ENCODE measurements at regions not wholly inside any gene's neighbourhood (a gene's known extent, or its start where the extent isn't known, plus 50 kb on each side); places are given as distances from the start of the nearest gene placed in this dataset.

GRCh38 chr2:228649447-228649846 lies 468.0 kb upstream of the SPHKAP start:
- Histone ChIP-seq H2AK5ac (ENCODE audit: low read length, severe bottlenecking) (no peak overlapping the region), H3K27ac (ENCODE audit: low read length, poor library complexity, severe bottlenecking) (no peak overlapping the region), H3K14ac (ENCODE audit: low read length in 2 of 2) (no peak overlapping the region), H3K18ac (ENCODE audit: low read depth in 1 of 2, low read length in 2 of 2) (no peak overlapping the region), H2AFZ (ENCODE audit: low read depth, low read length) (no peak overlapping the region), H2BK15ac (ENCODE audit: low read depth, poor library complexity, severe bottlenecking) (no peak overlapping the region), H3K4me2 (ENCODE audit: low read length, poor library complexity, severe bottlenecking) (no peak overlapping the region), H3K4me1 (ENCODE audit: control insufficient read depth, insufficient read depth, low read depth, low read length) (no peaks in the 10 kb centered on the region), H3K79me1 (replicated peaks; ENCODE audit: low read length, poor library complexity, severe bottlenecking) (no peaks in the 10 kb centered on the region), H3K4me3 (ENCODE audit: insufficient read depth in 1 of 2, low read depth in 1 of 2, low read length in 2 of 2) (no peak overlapping the region), H3K9ac (ENCODE audit: low read length) (no peak overlapping the region), H3K36me3 (ENCODE audit: control insufficient read depth in 1 of 2, insufficient read depth in 2 of 2, low read depth in 1 of 2, low read length in 2 of 2) (no peaks in the 10 kb centered on the region), H2BK120ac (ENCODE audit: low read depth, low read length) (no peak overlapping the region), H3K9me3 (ENCODE audit: control insufficient read depth, low read length) (no peaks in the 10 kb centered on the region), H3K27me3 (ENCODE audit: control insufficient read depth in 1 of 2, insufficient read depth in 1 of 2, low read length in 2 of 2) (no peaks in the 10 kb centered on the region), H3K23ac (ENCODE audit: low read length in 2 of 2) (no peak overlapping the region), H3K4ac (ENCODE audit: low read depth in 1 of 2, low read length in 2 of 2) (no peak overlapping the region), H2BK5ac (ENCODE audit: low read depth, low read length, poor library complexity, severe bottlenecking) (no peak overlapping the region), H2BK12ac (ENCODE audit: low read length in 2 of 2) (no peak overlapping the region), H4K91ac (ENCODE audit: low read length) (no peak overlapping the region), H4K8ac (ENCODE audit: low read length) (no peak overlapping the region)
- DNase-seq, result no peak
- WGBS, result 94% methylated on average over 1 of the region's 2 CpGs

GRCh38 chr2:228648541-228648940 lies 467.1 kb upstream of the SPHKAP start:
- Histone ChIP-seq H3K4ac (ENCODE audit: low read depth in 1 of 2, low read length in 2 of 2) (no peak overlapping the region), H3K79me1 (replicated peaks; ENCODE audit: low read length, poor library complexity, severe bottlenecking) (no peaks in the 10 kb centered on the region), H3K36me3 (ENCODE audit: control insufficient read depth in 1 of 2, insufficient read depth in 2 of 2, low read depth in 1 of 2, low read length in 2 of 2) (no peaks in the 10 kb centered on the region), H4K8ac (ENCODE audit: low read length) (no peak overlapping the region), H4K91ac (ENCODE audit: low read length) (no peak overlapping the region), H3K4me2 (ENCODE audit: low read length, poor library complexity, severe bottlenecking) (no peak overlapping the region), H3K27ac (ENCODE audit: low read length, poor library complexity, severe bottlenecking) (no peak overlapping the region), H2BK15ac (ENCODE audit: low read depth, poor library complexity, severe bottlenecking) (no peak overlapping the region), H3K14ac (ENCODE audit: low read length in 2 of 2) (no peak overlapping the region), H3K4me3 (ENCODE audit: insufficient read depth in 1 of 2, low read depth in 1 of 2, low read length in 2 of 2) (no peak overlapping the region), H2AK5ac (ENCODE audit: low read length, severe bottlenecking) (no peak overlapping the region), H2BK12ac (ENCODE audit: low read length in 2 of 2) (no peak overlapping the region), H3K9ac (ENCODE audit: low read length) (no peak overlapping the region), H3K23ac (ENCODE audit: low read length in 2 of 2) (no peak overlapping the region), H2AFZ (ENCODE audit: low read depth, low read length) (no peak overlapping the region), H3K4me1 (ENCODE audit: control insufficient read depth, insufficient read depth, low read depth, low read length) (no peaks in the 10 kb centered on the region), H3K27me3 (ENCODE audit: control insufficient read depth in 1 of 2, insufficient read depth in 1 of 2, low read length in 2 of 2) (no peaks in the 10 kb centered on the region), H3K9me3 (ENCODE audit: control insufficient read depth, low read length) (no peaks in the 10 kb centered on the region), H2BK5ac (ENCODE audit: low read depth, low read length, poor library complexity, severe bottlenecking) (no peak overlapping the region), H2BK120ac (ENCODE audit: low read depth, low read length) (no peak overlapping the region), H3K18ac (ENCODE audit: low read depth in 1 of 2, low read length in 2 of 2) (no peak overlapping the region)
- DNase-seq, result no peak
- WGBS, result 93% methylated on average over 2 of the region's 2 CpGs

DNA sequence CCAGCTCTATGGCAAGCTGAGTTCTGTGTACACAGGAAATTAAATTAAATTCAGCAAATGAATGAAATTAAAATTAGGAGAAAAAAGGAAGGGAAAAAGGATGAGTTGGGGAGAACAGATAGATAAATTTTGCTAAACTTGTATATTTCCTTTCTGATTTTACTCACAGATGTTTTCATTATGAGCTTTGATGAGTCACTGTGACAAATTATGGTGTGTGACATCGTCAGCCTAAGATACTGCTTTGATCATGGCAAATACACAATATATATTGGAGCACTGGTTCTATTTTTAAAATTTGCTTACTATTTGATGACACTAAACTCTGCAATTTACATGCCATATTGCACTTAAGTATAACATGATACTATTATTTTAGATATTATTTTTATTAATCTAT lies 464.6 kb upstream of the SPHKAP start:
- no peak overlapping the region for H2BK15ac ChIP-seq (ENCODE audit: low read depth, poor library complexity, severe bottlenecking)
- H3K4ac ChIP-seq (ENCODE audit: low read depth in 1 of 2, low read length in 2 of 2), result no peak overlapping the region
- no peaks in the 10 kb centered on the region for H3K27me3 ChIP-seq (ENCODE audit: control insufficient read depth in 1 of 2, insufficient read depth in 1 of 2, low read length in 2 of 2)
- H3K14ac ChIP-seq (ENCODE audit: low read length in 2 of 2), result no peak overlapping the region
- no peak overlapping the region for H2AK5ac ChIP-seq (ENCODE audit: low read length, severe bottlenecking)
- no peak overlapping the region for H2AFZ ChIP-seq (ENCODE audit: low read depth, low read length)
- no peak overlapping the region for H4K8ac ChIP-seq (ENCODE audit: low read length)
- no peak overlapping the region for H2BK120ac ChIP-seq (ENCODE audit: low read depth, low read length)
- WGBS, result no CpG with 5 or more reads among the region's 1 CpG
- H3K27ac ChIP-seq (ENCODE audit: low read length, poor library complexity, severe bottlenecking), result no peak overlapping the region
- H3K4me3 ChIP-seq (ENCODE audit: insufficient read depth in 1 of 2, low read depth in 1 of 2, low read length in 2 of 2), result no peak overlapping the region
- H4K91ac ChIP-seq (ENCODE audit: low read length), result no peak overlapping the region
- H3K79me1 ChIP-seq (replicated peaks; ENCODE audit: low read length, poor library complexity, severe bottlenecking), result no peaks in the 10 kb centered on the region
- H3K18ac ChIP-seq (ENCODE audit: low read depth in 1 of 2, low read length in 2 of 2), result no peak overlapping the region
- no peak overlapping the region for H2BK12ac ChIP-seq (ENCODE audit: low read length in 2 of 2)
- H3K9me3 ChIP-seq (ENCODE audit: control insufficient read depth, low read length), result no peaks in the 10 kb centered on the region
- no peak overlapping the region for H3K4me2 ChIP-seq (ENCODE audit: low read length, poor library complexity, severe bottlenecking)
- H3K36me3 ChIP-seq (ENCODE audit: control insufficient read depth in 1 of 2, insufficient read depth in 2 of 2, low read depth in 1 of 2, low read length in 2 of 2), result no peaks in the 10 kb centered on the region
- no peak overlapping the region for H2BK5ac ChIP-seq (ENCODE audit: low read depth, low read length, poor library complexity, severe bottlenecking)
- H3K23ac ChIP-seq (ENCODE audit: low read length in 2 of 2), result no peak overlapping the region
- no peak for DNase-seq
- no peak overlapping the region for H3K9ac ChIP-seq (ENCODE audit: low read length)
- H3K4me1 ChIP-seq (ENCODE audit: control insufficient read depth, insufficient read depth, low read depth, low read length), result no peaks in the 10 kb centered on the region

GRCh38 chr2:228644199-228644598 lies 462.7 kb upstream of the SPHKAP start:
- H3K27me3 ChIP-seq (ENCODE audit: control insufficient read depth in 1 of 2, insufficient read depth in 1 of 2, low read length in 2 of 2), result no peaks in the 10 kb centered on the region

More at GRCh38 chr2:228644199-228644598, 462.7 kb upstream of the SPHKAP start:
- 88% methylated on average over 1 of the region's 2 CpGs for WGBS
- Histone ChIP-seq H2AFZ (ENCODE audit: low read depth, low read length) (no peak overlapping the region), H3K9ac (ENCODE audit: low read length) (no peak overlapping the region), H2BK5ac (ENCODE audit: low read depth, low read length, poor library complexity, severe bottlenecking) (no peak overlapping the region), H3K14ac (ENCODE audit: low read length in 2 of 2) (no peak overlapping the region), H2BK120ac (ENCODE audit: low read depth, low read length) (no peak overlapping the region), H3K27ac (ENCODE audit: low read length, poor library complexity, severe bottlenecking) (no peak overlapping the region), H3K4me3 (ENCODE audit: insufficient read depth in 1 of 2, low read depth in 1 of 2, low read length in 2 of 2) (no peak overlapping the region), H4K91ac (ENCODE audit: low read length) (no peak overlapping the region), H4K8ac (ENCODE audit: low read length) (no peak overlapping the region), H2BK15ac (ENCODE audit: low read depth, poor library complexity, severe bottlenecking) (no peak overlapping the region), H3K4ac (ENCODE audit: low read depth in 1 of 2, low read length in 2 of 2) (no peak overlapping the region), H3K18ac (ENCODE audit: low read depth in 1 of 2, low read length in 2 of 2) (no peak overlapping the region), H3K79me1 (replicated peaks; ENCODE audit: low read length, poor library complexity, severe bottlenecking) (no peaks in the 10 kb centered on the region), H3K4me1 (ENCODE audit: control insufficient read depth, insufficient read depth, low read depth, low read length) (no peaks in the 10 kb centered on the region), H3K4me2 (ENCODE audit: low read length, poor library complexity, severe bottlenecking) (no peak overlapping the region), H3K23ac (ENCODE audit: low read length in 2 of 2) (no peak overlapping the region), H2BK12ac (ENCODE audit: low read length in 2 of 2) (no peak overlapping the region), H3K9me3 (ENCODE audit: control insufficient read depth, low read length) (no peaks in the 10 kb centered on the region), H3K36me3 (ENCODE audit: control insufficient read depth in 1 of 2, insufficient read depth in 2 of 2, low read depth in 1 of 2, low read length in 2 of 2) (no peaks in the 10 kb centered on the region), H2AK5ac (ENCODE audit: low read length, severe bottlenecking) (no peak overlapping the region)
- DNase-seq, result no peak

Measured in mesenchymal stem cell (in vitro differentiated cells and primary cell).